Common myeloid progenitor, CD34-positive (primary cell): ENCODE measurements at regions not wholly inside any gene's neighbourhood (a gene's known extent, or its start where the extent isn't known, plus 50 kb on each side); places are given as distances from the start of the nearest gene placed in this dataset.
"Not testable (repeated sequence)": the region's sequence is repeated elsewhere in the genome, so short reads cannot be mapped to it uniquely, and the experiment has no call there.

Experiments used
- CTCF ChIA-PET: fragments of 350-600 bp; sonication (Branson Sonifier 250); formaldehyde crosslinking; loops from one replicate; lab custom pipeline; 2021; ENCODE audit warnings: antibody characterized with exemption; lab: Charles Lee
- POLR2A ChIA-PET: fragments of 350-600 bp; sonication (Branson Sonifier 250); formaldehyde crosslinking; loops from one replicate; lab custom pipeline; 2021; ENCODE audit warnings: antibody characterized with exemption; lab: Charles Lee
- DNase-seq, 3 donors: peaks; one replicate each; pipeline versions ENCODE4 v3.0.0 to v3.0.0-alpha.2; 2013
- H3K27ac ChIP-seq, 2 experiments: 1 replicate in 1 of 2; 2 replicates in 1 of 2; pipeline ENCODE4 v1.7.0; 2013; ENCODE audit warnings: inconsistent platforms in 2 of 2, low read length in 2 of 2, mild to moderate bottlenecking in 2 of 2, low read depth in 1 of 2, moderate library complexity in 1 of 2; ENCODE audit not compliant: severe bottlenecking in 2 of 2, insufficient read depth in 1 of 2, poor library complexity in 1 of 2
- H3K27me3 ChIP-seq, 5 experiments: replicated peaks in 2 of 5; 1 replicate in 3 of 5; 2 replicates in 2 of 5; pipeline versions ENCODE4 v1.6.1 to v1.7.0; 2013; ENCODE audit warnings: low read length in 4 of 5, mild to moderate bottlenecking in 2 of 5, moderate library complexity in 2 of 5, inconsistent platforms in 1 of 5; ENCODE audit not compliant: insufficient read depth in 5 of 5, control insufficient read depth in 4 of 5
- H3K36me3 ChIP-seq, 4 experiments: 1 replicate in 2 of 4; 2 replicates in 2 of 4; pipeline versions ENCODE4 v1.6.1 to v1.7.0; 2013; ENCODE audit warnings: low read length in 3 of 4, control low read depth in 1 of 4, mild to moderate bottlenecking in 1 of 4; ENCODE audit not compliant: control insufficient read depth in 4 of 4, insufficient read depth in 4 of 4
- H3K4me1 ChIP-seq, 4 experiments: 1 replicate in 3 of 4; 2 replicates in 1 of 4; pipeline versions ENCODE4 v1.6.1 to v1.7.1; 2013; ENCODE audit warnings: low read length in 3 of 4, mild to moderate bottlenecking in 3 of 4, control low read depth in 1 of 4, inconsistent platforms in 1 of 4, moderate library complexity in 1 of 4; ENCODE audit not compliant: control insufficient read depth in 4 of 4, insufficient read depth in 4 of 4; ENCODE audit errors: control extremely low read depth in 1 of 4
- H3K4me3 ChIP-seq, 7 experiments: 1 replicate in 4 of 7; 2 replicates in 3 of 7; pipeline versions ENCODE4 v1.5.1 to v1.7.0; 2013; ENCODE audit warnings: mild to moderate bottlenecking in 7 of 7, low read length in 6 of 7, moderate library complexity in 6 of 7, inconsistent platforms in 2 of 7, low read depth in 2 of 7, control low read depth in 1 of 7; ENCODE audit not compliant: insufficient read depth in 4 of 7, control insufficient read depth in 1 of 7; ENCODE audit errors: extremely low read depth in 1 of 7
- H3K9me3 ChIP-seq, 5 experiments: 1 replicate in 4 of 5; 2 replicates in 1 of 5; pipeline versions ENCODE4 v1.6.1 to v1.7.1; 2013; ENCODE audit warnings: low read length in 4 of 5, mild to moderate bottlenecking in 2 of 5, inconsistent platforms in 1 of 5, low read depth in 1 of 5, moderate library complexity in 1 of 5; ENCODE audit not compliant: control insufficient read depth in 4 of 5, insufficient read depth in 2 of 5; ENCODE audit errors: control extremely low read depth in 1 of 5
- WGBS: methylation state at CpG from one replicate; pipeline ENCODE4 v1.1.5; 2013; ENCODE audit not compliant: insufficient coverage; 5-methylcytosine and 5-hydroxymethylcytosine counted together

DNA sequence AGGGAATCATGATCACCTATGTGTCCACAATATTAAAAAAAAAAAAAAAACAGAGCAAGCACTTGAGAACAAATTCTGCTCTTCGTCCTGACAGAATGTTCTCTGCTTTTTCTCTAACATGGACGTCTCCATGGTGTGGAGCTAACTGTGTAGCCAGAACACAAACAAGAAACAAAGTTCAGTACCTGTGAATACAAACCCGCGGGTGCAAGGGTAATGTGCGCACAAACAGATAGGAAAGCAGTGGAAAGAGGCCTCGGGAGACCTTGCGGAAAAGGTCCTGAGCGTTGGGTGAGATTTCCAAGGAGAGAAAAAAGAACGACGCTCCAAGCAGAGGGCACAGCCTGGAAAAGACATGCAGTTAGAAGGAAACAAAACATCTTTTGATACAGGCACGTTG lies 92.0 kb upstream of the TBL1X start:
- CTCF ChIA-PET = no interaction called here
- no peak overlapping the region for H3K27ac ChIP-seq
- no peaks in the 10 kb centered on the region for H3K27me3 ChIP-seq
- H3K9me3 ChIP-seq = no peaks in the 10 kb centered on the region
- no peak overlapping the region for H3K4me3 ChIP-seq
- 87% methylated on average over 11 of the region's 11 CpGs for WGBS
- H3K4me1 ChIP-seq = peaks cover 0 to 11% (median 4%) of the 10 kb centered on the region in 4 experiments
- H3K36me3 ChIP-seq = no peaks in the 10 kb centered on the region
- POLR2A ChIA-PET = no interaction called here
- no peak for DNase-seq

DNA sequence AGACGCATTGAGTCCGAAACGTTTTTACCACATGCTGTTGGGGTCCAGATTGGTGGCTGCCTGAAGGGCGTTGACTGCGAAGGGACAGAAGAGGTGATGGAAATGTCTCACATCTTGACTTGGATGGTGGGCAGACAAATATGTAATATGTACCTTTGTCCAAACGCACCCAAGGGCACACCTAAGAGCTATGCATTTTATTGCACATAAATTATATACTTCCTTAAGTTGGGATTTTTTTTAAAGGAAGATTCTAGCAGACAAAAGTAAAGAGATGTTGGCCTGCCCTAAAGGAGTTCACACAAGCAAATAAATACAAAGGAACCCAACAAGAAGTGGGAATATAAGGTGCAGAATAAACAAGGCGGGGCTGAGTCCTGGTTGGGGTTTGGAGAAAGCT lies 91.1 kb upstream of the TBL1X start:
- no peaks in the 10 kb centered on the region for H3K36me3 ChIP-seq
- no peaks in the 10 kb centered on the region for H3K27me3 ChIP-seq
- CTCF ChIA-PET = no interaction called here
- H3K9me3 ChIP-seq = no peaks in the 10 kb centered on the region
- DNase-seq = no peak
- 78% methylated on average over 4 of the region's 7 CpGs for WGBS
- POLR2A ChIA-PET = no interaction called here
- peaks cover 0 to 11% (median 4%) of the 10 kb centered on the region in 4 experiments for H3K4me1 ChIP-seq
- no peak overlapping the region for H3K4me3 ChIP-seq
- no peak overlapping the region for H3K27ac ChIP-seq

DNA sequence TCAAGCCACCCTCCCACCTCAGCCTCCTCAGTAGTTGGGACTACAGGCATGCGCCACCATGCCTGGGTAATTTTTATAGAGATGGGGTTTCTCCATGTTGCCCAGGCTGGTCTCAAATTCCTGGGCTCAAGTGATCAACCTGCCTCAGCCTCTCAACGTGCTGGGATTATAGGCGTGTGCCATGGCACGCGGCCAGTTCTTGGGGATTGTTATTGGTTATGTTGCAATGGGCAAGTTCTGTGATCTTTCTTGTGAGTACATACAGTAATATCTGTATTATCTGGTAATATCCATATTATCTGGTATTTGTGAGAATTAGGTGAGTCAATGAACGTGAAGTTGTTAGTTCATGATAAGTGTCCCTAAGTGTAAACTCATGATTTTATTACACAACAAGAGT lies 90.3 kb upstream of the TBL1X start:
- 100% methylated on average over 1 of the region's 6 CpGs for WGBS
- Histone ChIP-seq H3K27ac (no peak overlapping the region), H3K4me3 (no peak overlapping the region), H3K27me3 (no peaks in the 10 kb centered on the region), H3K4me1 (peaks cover 0 to 10% (median 4%) of the 10 kb centered on the region in 4 experiments), H3K36me3 (no peaks in the 10 kb centered on the region), H3K9me3 (no peaks in the 10 kb centered on the region)
- CTCF ChIA-PET = no interaction called here
- POLR2A ChIA-PET = no interaction called here
- DNase-seq = no peak

DNA sequence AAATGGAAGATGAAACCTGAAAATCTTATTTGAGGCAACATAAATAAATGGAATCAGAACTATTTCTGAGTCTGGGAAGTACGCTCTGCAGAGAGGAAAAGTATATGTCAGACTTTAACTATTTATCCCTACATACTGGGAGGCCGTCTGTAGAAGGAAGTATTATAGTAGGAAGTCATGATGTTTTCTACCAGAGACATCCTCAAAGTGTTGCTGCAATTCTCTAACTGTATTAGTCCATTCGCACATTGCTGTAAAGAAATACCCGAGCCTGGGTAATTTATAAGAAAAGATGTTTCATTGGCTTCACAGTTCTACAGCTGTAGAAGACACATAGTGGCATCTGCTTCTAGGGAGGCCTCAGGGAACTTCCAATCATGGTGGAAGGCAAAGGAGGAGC lies 88.7 kb upstream of the TBL1X start:
- ChIA-PET POLR2A (interaction anchor here (0.6 kb wide), 1 partner anchor 744 kb away, joined by 3 read pairs; no protein-coding TSS in a partner anchor), CTCF (no interaction called here)
- no peak for DNase-seq
- Histone ChIP-seq H3K9me3 (no peaks in the 10 kb centered on the region), H3K4me1 (no peaks in the 10 kb centered on the region), H3K27ac (no peak overlapping the region), H3K27me3 (no peaks in the 10 kb centered on the region), H3K4me3 (no peak overlapping the region), H3K36me3 (no peaks in the 10 kb centered on the region)
- 89% methylated on average over 2 of the region's 4 CpGs for WGBS

DNA sequence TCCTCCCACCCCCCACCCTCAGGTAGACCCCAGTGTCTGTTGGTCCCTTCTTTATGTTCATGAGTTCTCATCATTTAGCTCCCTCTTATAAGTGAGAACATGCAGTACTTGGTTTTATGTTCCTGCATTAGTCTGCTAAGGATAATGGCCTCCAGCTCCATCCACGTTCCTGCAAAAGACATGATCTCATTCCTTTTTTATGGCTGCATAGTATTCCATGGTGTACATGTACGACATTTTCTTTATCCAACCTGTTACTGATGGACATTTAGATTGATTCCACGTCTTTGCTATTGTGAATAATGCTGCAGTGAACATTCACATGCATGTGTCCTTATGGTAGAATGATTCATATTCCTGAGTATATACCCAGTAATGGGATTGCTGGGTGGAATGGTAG lies 87.6 kb upstream of the TBL1X start:
- H3K27me3 ChIP-seq, POLR2A ChIA-PET, CTCF ChIA-PET, H3K9me3 ChIP-seq, H3K4me3 ChIP-seq, H3K27ac ChIP-seq, H3K36me3 ChIP-seq, DNase-seq, H3K4me1 ChIP-seq: not testable (repeated sequence)
- WGBS = 100% methylated on average over 1 of the region's 3 CpGs

- 68% methylated on average over 5 of the region's 7 CpGs for WGBS
These were observed 85.7 kb upstream of the TBL1X start for GRCh38 chrX:9378980-9379696.

DNA sequence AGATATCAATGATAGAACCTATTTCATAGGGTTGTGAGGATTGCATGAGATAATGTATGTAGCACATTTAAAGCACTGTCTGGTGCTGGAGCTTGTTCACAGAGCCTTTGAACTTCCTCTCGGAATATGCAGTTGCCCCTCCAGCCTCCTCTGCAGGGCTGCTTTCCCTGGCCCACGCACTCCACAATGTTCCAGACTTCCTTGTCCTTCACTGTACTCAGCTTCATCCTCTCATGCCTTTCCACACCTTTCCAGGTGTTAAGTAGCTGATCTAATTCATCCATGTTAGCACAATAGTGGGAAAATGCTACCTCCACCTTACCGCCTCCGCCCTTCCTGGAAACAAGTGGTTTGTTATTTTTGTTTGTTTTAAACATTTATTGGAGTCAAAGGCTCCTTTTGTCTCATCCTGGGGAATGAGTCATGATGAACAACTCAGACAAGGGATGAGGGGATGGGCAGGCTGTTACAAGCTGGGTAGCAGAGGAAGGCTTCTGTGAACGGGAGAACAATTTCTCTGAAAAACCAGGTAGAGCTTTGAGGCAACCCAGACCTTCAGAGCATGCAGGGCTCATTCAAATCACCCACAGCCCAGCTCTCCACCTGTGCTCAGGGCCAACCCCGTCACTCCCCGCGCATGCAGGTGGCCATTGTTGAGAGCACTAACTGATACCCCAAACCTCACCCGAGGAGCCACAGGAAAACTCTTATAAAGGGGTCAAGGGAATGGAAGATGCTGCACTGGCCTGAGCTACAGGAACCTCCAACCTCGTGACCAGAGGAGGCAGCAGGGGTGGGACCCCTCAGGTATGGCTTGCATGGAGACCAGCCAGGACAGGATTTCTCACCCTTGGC lies 84.9 kb upstream of the TBL1X start:
- Histone ChIP-seq H3K36me3 (no peaks in the 10 kb centered on the region), H3K4me3 (no peak overlapping the region), H3K27ac (no peak overlapping the region), H3K27me3 (no peaks in the 10 kb centered on the region), H3K4me1 (no peaks in the 10 kb centered on the region), H3K9me3 (no peaks in the 10 kb centered on the region)
- 90% methylated on average over 7 of the region's 10 CpGs for WGBS
- no peak for DNase-seq
- POLR2A ChIA-PET = no interaction called here
- CTCF ChIA-PET = interaction anchor here (0.8 to 1.3 kb wide), 2 partner anchors 8 to 26 kb away, joined by 3 read pairs; no protein-coding TSS in a partner anchor

More at GRCh38 chrX:9378980-9379696, 85.7 kb upstream of the TBL1X start:
- POLR2A ChIA-PET = no interaction called here
- Histone ChIP-seq H3K4me3 (no peak overlapping the region), H3K27me3 (no peaks in the 10 kb centered on the region), H3K4me1 (no peaks in the 10 kb centered on the region), H3K36me3 (no peaks in the 10 kb centered on the region), H3K9me3 (no peaks in the 10 kb centered on the region), H3K27ac (no peak overlapping the region)
- DNase-seq = peak in 2 of 3 donors; percentile 5 to 10
- CTCF ChIA-PET = interaction anchor here (0.8 to 1.3 kb wide), 2 partner anchors 9 to 25 kb away, joined by 3 read pairs; no protein-coding TSS in a partner anchor
